HG03378 (cell line): ENCODE measurements at regions not wholly inside any gene's neighbourhood (a gene's known extent, or its start where the extent isn't known, plus 50 kb on each side); places are given as distances from the start of the nearest gene placed in this dataset.
"Not testable (repeated sequence)": the region's sequence is repeated elsewhere in the genome, so short reads cannot be mapped to it uniquely, and the experiment has no call there.

Experiments used
- ATAC-seq: cut with Tn5 transposase; IDR thresholded peaks from one replicate; pipeline ENCODE4 v1.9.1; 2021; ENCODE audit warnings: mild to moderate bottlenecking, moderate library complexity; ENCODE audit not compliant: unreplicated experiment

DNA sequence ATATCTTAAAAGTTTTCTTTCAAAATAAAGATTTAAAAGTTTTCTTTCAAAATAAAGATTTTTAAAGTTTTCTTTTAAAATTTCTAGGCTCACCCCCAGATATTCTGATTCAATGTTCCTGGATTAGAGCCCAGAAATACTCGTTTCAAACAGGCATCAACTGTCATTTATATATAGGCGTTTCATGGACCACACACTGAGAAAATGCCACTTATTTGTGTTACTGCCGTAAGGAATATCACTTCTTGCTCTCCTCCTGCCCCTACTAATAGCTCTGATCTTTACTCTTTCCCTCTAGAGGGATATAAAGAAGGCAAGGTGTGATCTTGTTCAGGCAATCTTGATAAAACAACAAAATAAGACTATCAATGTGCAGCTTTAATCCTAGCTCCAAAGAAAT, 1324.1 kb downstream of the CDH8 start:
- no peak for ATAC-seq

- no peak for ATAC-seq
Observed at GRCh38 chr16:60704726-60705125, 1331.5 kb downstream of the CDH8 start.

GRCh38 chr16:60703096-60703495, 1333.1 kb downstream of the CDH8 start:
- no peak for ATAC-seq

DNA sequence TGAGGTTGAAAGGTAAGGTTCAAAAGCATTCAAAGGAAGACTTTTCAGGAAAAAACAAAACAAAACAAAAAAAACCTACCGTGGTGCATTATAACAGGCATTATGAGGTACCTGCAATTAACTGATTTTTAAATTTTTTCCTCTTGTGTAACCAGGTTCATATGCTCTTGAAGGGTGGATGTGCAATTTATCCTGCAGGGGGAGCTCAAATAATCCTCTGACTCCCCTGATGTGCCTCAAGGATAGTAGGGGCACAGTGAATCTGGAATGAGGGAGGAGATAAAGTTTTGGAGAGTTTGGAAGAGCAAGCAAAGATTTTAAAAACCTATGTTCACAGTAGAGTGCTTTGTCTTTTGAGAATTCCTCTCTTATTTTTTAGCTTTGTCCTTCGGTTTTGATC, 1349.4 kb downstream of the CDH8 start:
- ATAC-seq = no peak

- no peak for ATAC-seq
Observed at GRCh38 chr16:60684002-60684401, 1352.2 kb downstream of the CDH8 start.

DNA sequence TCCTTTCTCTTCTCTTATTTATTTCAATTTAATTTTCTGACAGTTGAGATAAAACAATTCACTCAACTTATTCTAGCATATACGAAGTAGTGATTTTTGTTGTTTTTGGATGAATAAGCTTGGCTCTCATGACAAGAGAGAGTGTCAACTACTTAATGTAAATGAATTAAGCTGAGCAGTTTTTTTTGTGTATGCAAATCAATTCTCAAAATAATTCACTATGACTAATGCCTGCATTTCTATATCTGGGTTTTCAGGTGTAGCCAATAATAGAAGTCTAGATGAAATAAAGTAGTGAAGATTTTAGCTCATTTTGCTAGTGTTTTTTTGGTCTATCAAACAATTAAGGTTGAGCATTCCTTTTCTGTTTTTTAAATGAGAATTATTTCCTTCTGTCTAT, 1354.0 kb downstream of the CDH8 start:
- ATAC-seq = no peak

DNA sequence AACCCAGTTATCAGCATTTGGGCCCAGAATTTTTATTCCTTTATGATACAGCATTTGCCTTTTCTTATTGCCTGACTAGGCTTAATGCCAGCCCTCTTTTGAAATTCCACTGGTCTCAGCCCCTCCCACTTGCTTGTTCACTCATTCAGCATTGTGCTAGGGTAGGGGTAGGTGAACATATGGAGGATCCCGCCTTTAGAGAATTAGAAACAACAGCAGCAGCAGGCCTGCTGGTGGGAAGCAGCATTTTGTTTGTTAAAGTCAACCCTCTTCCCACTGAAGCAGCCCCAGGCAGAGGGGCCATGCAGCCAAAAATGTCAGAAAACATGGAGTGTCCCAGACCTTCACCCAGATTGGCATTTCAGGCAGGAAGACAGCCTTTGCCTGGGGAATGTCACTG, 1355.2 kb downstream of the CDH8 start:
- no peak for ATAC-seq

GRCh38 chr16:60675022-60675421, 1361.2 kb downstream of the CDH8 start:
- no peak for ATAC-seq

DNA sequence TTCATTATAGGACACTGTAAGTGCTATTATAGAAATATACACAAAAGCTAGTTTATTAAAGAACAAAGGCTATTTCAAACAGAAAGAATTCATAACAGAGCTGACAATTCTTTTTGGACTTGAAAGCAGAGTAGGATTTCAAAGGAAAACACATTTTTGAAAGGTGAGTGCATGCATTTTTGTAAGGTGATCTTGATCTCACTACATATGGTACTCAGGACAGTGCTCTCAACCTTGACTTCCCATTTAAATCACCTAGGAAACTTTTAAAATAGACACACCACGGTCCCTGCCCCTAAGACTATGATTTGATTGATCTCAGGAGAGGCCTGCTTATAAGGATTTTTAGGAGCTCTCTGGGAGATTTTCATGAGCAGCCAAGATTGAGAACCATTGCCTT, 1362.0 kb downstream of the CDH8 start:
- ATAC-seq = no peak

DNA sequence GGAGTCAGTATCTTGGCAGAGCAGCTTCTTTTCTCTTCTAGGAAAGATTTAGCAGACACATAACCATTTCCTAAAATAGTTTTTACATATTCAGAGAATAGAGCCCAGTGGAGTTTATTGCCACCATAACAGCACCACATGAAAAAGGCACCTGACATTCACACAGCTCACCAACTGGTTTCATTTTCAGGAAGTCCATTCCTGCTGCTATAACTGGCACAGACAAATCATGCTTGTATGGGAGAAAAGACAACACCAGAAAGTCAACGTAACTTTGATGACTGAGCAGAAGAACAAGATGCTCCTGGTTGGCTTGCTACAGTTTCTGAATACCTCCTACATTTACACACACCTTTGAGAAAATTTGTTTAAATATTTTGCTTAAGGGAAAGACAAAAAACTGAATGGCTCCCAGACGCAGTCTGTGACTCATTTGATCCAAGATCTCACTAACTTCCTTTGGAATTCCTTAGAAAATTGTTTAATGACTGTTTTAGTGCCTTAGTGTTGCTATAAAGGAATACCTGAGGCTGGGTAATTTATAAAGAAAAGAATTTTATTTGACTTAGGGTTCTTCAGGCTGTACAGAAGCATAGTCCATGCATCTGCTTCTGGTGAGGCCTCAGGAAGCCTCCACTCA, 1380.6 kb downstream of the CDH8 start:
- ATAC-seq = no peak

DNA sequence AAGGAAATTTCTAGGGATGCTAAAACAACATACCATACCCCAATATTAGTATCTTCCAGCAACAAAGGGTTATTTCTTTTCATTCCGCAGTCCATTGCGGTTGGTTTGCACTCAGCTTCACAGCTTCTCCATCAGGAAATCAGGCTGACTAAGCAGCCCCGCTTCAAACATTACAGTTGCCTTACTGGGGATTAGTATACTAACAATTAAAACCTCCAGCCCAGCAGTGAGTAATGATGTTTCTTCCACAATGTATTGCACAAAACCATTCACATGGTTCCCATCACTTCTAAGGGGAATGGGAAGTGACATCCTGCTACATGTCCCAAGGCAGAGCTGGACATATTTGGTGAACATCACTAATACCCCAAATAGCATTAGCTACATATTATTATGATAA, 1384.9 kb downstream of the CDH8 start:
- no peak for ATAC-seq

- no peak for ATAC-seq
Observed at GRCh38 chr16:60648290-60648689, 1387.9 kb downstream of the CDH8 start.

- not testable (repeated sequence) for ATAC-seq
Observed at GRCh38 chr16:60647388-60647787, 1388.8 kb downstream of the CDH8 start.

GRCh38 chr16:60646631-60647030, 1389.6 kb downstream of the CDH8 start:
- no peak for ATAC-seq

- no peak for ATAC-seq
Observed at GRCh38 chr16:60645541-60645940, 1390.7 kb downstream of the CDH8 start.

DNA sequence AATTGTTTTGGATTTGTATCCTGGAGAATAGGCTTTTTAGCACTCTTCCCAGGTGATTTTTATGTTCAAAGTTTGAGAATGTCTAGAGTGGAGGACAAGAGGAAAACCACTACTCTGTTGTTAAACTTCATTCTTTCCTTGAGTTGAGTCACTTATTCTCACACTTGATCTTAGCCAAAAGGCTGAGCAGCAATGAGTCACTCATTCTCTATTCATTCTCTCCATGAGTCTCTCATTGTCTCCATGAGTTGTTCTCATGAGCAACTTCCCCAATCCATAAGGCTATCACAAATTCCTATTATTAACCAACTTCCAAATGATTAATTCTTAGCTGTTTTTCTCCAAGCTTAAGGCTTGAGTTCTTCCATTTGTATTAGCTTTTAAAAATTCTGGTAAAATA, 1393.3 kb downstream of the CDH8 start:
- ATAC-seq = no peak

DNA sequence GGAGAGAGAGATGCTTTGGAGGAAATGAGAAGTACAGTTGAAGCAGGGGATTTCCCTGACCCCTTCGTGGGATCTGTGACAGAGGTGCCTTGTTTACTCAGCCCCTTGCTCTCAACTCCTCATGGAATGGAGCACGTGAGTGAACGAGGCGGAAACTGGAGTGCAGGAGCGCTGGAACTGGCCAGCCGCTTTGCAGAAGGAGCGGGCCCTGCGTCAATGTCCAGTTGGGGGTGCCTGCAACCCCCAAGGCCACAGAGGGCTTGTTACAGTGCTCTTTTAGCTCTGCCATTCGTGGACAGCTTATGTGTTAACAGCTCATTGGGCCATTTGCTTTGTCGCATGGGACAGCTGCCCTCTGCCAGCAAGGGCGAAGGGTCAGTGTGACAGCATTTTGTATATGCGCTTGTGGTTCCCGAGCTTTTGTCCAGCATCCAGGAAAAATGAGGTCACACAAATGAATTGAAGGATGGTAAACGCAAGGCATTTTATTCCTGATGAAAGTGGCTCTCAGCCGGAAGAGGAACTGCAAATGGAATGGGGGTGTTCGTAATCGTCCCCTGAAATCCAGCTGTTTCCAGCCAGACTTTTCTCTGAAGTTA, 1395.1 kb downstream of the CDH8 start:
- no peak for ATAC-seq

DNA sequence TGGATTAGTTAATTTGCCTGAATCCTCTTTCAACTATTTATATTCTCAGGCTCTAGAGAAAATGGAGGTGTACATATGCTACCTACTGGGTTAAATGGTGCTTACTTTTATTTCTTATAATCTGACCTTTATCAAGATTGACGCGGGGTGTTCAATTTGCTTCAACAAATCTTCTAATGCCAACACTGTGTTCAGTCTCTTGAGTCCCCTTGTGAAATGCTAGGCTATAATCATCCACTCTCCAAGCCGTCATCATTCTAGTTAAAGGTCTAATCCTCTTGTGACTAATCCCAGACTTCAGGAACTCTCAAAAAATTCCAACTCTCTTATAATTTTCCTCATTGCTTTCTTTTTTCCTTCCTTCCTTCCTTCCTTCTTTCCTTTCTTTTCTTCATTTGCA, 1396.2 kb downstream of the CDH8 start:
- no peak for ATAC-seq

DNA sequence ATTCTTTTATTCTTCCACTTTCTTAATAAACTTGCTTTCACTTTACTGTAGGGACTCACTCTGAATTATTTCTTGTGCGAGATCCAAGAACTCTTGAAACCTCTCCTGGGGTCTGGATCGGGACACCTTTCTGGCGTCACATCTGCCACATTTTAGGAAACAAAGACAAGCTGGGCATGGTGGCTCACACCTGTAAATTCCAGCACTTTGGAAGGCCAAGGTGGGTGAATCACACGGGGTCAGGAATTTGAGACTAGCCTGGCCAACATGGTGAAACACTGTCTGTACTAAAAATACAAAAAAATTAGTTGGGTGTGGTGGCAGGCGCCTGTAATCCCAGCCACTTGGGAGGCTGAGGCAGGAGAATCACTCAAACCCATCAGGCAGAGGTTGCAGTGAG, 1399.6 kb downstream of the CDH8 start:
- ATAC-seq = not testable (repeated sequence)

DNA sequence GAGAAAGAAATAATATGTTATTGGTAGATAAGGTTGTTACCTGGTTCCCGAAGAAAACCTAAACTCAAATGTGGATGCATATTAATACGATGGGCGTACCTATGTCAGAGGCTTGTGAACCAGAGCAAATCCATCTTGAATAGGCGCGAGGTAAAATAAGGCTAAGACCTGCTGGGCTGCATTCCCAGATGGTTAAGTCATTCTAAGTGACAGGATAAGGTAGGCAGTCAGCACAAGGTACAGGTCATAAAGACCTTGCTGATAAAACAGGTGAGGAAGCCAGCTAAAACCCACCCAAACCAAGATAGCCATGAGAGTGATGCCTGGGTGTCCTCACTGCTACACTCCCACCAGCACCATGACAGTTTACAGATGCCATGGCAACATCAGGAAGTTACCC, 1400.1 kb downstream of the CDH8 start:
- ATAC-seq = no peak

DNA sequence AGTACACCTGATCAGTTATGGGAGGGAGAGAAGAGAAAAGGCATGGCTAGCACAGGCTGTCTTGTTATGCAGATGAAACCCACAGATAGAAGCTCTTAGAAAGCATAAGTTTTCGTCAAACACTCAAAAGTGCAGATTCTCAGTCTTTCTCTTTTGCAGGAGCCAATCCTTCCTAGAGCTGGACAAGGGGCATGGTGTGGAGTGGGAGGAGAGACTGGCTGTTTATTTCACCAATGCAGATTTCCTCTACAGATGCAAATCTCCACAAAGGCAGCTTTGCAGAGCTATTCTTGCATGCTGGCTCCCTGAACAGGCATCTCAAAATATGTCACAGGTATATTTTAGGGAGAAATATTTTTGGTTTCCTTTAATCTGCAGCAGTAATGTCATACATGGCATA, 1400.7 kb downstream of the CDH8 start:
- ATAC-seq = no peak

GRCh38 chr16:60611844-60612243, 1424.4 kb downstream of the CDH8 start:
- ATAC-seq = no peak

DNA sequence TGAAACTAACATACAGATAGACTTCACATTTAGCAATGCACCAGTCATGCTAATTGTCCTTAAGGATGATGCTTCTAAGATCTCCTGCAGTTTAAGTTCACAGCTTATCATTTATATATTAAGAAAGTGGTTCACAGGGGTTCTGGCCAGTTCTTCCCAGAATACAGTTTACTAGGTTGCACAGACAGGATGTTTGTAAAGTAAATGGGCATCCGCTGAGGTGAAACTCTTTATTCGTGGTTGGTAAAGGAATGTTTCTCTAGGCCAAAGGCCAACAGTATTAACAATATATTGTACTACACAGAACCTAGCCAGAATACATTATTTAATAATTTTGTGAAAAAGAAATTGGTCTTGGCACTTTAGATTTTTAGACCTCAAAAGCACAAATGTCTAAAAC, 1427.3 kb downstream of the CDH8 start:
- ATAC-seq = no peak
